GM10266 (cell line): ENCODE measurements at regions not wholly inside any gene's neighbourhood (a gene's known extent, or its start where the extent isn't known, plus 50 kb on each side); places are given as distances from the start of the nearest gene placed in this dataset.

Source experiments
- DNase-seq: peaks from one replicate; pipeline ENCODE4 v3.0.0; 2012; ENCODE audit errors: extremely low spot score
- CTCF ChIP-seq: IDR thresholded peaks from 2 replicates; pipeline ENCODE4 v1.5.1; 2012; ENCODE audit warnings: mild to moderate bottlenecking, low read depth; ENCODE audit not compliant: control insufficient read depth, insufficient read depth; ENCODE audit errors: missing control alignments

GRCh38 chr2:42888321-42889245 is 96.2 kb upstream of the HAAO start:
- TF ChIP-seq CTCF: no peak
- DNase-seq: no peak

- DNase-seq: no peak
- TF ChIP-seq CTCF: no peak
Measured at GRCh38 chr2:42886921-42887320, 94.5 kb upstream of the HAAO start.

GRCh38 chr2:42882756-42883155 is 90.4 kb upstream of the HAAO start:
- no peak for TF ChIP-seq CTCF
- no peak for DNase-seq

GRCh38 chr2:42881732-42882131 is 89.3 kb upstream of the HAAO start:
- no peak for DNase-seq
- no peak for TF ChIP-seq CTCF

- no peak for TF ChIP-seq CTCF
- DNase-seq: no peak
Measured at GRCh38 chr2:42880738-42881690, 88.6 kb upstream of the HAAO start.

- TF ChIP-seq CTCF: no peak
- DNase-seq: no peak
Measured at GRCh38 chr2:42879913-42880737, 87.7 kb upstream of the HAAO start.
